GM21786 (cell line): ENCODE measurements at regions not wholly inside any gene's neighbourhood (a gene's known extent, or its start where the extent isn't known, plus 50 kb on each side); places are given as distances from the start of the nearest gene placed in this dataset.

ENCODE experiments used
- ATAC-seq: cut with Tn5 transposase; IDR thresholded peaks from one replicate; pipeline ENCODE4 v1.9.1; 2021; ENCODE audit not compliant: unreplicated experiment

DNA sequence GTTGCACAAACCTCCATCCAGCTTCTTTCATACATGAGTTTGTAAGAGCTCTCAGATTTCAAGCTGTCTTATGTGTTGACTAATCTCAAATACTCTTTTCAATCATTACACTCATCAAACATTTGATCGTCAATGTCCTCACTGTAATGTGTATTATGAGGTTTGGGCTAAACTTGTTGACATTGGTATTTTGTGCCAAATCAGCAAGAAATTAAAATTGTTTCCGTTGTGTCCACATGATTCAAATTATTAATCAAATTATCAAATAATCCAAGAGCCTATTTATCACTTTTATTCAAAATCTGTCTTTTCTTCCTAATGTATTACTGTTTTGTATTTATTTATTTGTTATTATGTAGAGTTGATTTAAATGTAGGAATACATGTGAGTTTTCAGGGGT is 283.4 kb downstream of the GAS1 start:
- no peak for ATAC-seq

DNA sequence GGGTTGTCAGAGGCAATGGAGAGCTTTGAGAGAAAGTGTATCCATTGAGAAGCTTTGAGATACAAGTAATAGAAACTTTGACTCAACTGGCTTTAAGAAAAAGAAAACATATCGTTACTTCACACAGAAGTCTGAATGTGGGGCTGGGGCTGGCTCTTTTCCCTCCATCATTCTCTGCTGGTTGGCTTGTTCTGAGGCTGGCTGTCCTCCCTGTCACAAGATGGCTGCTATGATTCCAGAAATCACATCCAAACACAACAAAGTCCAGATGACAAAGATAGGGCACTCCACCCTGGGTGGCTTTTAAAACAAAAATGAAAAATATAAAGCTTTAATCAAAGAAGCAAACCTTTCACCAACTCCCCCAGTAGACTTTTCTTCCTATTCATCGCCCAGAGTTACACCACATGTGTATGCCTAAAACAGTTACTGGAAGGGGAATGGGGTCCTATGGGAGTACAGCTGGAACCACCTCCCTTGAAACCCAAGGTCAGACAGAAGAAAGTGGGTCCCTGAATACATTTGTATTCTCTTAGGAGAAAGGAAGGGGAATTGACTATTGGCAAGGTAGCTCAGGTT is 284.3 kb downstream of the GAS1 start:
- no peak for ATAC-seq

DNA sequence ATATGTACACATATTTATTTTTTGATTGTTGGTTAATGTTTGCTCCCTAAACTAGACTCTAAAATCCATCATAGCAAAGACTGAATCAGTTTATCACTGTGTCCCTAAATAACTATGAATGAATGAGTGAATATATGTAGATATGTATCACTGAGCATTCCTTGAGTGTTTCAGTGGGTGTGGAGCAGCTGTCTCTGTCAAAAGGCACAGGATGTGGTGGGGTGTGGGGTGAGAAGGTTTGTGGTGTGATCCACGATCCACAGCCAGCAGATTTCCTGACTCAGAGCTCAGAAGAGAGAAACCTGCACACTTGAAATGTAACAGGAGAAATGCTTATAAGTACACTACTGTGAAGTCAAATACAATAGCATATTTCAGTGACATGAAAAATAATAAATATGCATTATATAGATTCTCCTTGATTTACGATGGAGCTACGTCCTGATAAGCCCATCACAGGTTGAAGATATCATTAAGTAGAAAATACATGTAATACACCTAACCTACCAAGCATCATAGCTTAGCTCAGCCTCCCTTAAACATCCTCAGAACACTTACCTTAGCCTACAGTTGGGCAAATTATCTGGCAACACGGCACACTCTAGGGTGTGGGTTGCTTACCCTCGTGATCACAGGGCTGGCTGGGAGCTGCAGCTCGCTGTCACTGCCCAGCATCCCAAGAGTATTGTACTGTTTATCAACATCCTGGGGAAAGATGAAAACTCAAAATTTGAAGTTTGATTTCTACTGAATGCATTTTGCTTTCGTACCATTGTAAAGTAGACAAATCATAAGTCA is 287.0 kb downstream of the GAS1 start:
- no peak for ATAC-seq

DNA sequence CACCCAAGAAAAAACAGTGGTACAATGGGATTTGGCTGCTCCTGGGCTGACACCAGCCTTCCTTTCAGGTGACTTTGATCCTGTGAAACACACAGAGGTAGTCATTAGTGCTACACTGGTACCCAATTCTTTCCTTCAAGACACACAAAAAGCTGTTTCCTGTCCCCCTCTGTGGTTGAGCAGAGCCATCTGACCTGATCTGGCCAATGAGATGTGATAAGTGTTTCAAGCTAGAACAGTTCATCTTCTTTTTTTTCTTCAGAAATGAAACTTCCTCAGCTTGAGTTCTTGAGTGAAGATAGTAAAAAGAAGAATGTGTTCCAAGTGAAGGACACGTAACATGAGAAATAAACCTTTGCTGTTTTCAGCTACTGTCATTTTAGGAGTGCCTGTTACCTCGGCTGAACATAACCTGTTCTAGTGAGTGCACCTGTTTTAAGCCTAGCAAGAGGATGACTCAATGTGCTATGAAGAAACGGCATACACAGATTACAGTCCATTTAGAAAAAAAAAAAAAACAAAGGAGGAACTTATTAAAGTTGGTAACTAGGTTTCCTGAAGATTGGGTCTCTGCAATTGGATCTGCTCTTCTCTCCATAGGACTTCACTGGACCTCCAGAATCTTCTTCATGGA is 287.8 kb downstream of the GAS1 start:
- no peak for ATAC-seq

DNA sequence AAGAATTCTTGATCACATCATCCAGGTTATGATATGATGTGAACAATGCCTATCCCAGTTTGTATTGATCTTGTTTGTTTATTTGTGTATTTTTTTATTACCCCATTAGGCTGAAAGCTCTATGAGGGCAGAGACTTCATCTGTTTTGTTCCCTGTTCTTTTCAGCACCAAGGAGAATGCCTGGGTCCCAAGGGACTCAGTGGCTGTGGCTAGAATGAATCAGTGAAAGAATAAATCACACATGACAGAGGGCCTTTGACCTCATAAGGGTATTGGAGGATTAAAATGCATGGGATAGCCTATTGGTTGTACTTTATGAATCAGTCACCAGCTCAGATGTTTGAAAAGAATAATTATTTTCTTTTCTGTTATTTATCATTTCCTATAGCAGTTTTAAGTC is 292.2 kb downstream of the GAS1 start:
- ATAC-seq = no peak

DNA sequence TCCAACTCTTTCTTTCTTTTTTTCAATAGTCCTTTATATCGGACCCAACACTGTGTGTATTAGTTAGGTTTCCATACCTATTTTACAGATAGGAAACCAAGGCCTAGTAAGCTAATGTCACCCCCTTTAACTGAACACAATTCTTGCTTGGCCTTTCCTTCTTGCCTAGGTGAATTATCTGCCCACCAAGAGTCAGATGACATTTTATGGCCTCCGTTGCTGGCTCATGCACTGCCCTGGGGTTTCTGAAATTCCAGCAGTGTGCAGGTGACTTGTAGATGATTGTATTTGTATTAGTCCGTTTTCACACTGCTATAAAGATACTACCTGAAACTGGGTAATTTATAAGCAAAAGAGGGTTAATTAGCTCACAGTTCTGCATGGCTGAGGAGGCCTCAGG is 293.8 kb downstream of the GAS1 start:
- no peak for ATAC-seq

DNA sequence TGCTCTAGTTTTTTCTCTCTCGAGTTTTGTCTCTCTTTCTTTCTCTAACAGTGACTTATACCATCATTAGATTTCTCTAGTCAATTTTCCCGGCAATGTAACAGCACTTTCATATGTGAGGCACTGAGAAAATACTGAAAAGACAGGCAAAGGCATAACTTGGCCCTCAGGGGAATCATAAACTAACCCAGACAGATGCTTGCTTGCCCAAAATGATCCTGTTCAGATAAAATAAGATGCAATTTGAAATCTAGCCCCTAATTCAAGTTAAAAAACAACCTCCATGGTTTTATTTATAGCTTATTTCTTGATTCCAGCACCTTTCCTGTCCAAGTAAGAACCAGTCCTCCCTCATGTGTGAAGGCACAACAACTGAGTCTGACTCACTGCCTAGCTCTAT is 294.6 kb downstream of the GAS1 start:
- no peak for ATAC-seq

DNA sequence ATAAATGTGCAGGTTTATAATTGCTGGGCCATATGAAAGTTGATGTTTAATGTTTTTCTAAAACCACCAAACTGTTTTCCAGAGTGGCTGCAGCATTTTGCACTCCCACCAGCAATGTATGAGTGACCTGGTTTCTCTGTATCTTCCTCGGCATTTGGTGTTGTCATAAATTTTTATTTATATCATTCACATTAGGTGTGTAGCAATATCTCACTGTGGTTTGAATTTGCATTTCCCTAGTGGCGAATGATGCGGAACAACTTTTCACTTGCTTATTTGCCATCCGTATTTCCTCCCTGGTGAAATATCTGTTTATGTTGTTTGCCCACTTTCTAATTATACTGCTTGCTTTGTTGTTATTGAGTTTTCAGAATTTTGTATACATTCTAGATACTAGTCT is 295.7 kb upstream of the TUT7 start:
- ATAC-seq = no peak

DNA sequence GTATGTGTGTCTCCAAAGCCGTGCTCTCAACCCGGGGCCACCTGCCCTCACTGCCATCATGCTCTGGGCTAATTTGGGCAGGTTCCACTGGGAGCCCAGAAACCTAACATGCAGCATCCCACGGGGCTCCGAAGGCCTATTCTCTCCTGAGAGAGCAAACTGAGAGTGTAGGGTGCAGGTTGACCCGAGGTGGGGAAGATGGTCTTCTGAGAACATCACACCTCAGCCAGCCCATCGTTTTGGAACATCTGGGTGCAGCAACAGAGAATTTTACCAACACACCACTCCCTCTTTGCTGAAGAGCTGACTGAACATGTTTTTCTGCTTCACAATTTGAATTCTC is 294.6 kb upstream of the TUT7 start:
- no peak for ATAC-seq

DNA sequence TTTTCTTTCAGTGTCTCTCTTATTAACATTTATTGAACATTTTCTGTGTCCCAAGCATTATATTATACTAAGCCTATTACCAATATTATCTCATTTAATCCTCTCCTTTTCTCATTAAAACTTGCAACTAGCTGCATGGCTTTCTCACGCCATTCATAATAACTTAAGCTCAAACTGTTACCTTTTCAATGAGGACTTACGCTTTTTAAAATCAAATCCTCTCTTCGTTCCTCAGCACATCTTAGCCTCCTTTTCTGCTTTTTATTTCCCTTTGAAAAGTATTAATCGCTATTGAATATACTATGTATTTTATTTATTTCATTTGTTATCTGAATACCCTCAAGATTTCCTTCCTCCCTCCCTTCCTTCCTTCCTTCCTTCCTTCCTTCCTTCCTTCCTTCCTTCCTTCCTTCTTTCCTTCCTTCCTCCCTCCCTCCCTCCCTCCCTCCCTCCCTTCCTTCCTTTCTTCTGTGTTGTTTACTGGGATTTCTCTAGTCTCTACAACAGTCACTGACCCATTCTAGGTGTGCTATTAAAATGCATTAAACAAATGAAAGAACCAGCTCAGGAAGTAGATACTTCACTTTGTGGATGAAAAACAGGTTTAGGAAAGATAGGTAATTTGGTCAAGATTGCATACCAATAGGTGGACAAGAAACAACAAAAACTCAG is 294.1 kb upstream of the TUT7 start:
- no peak for ATAC-seq

DNA sequence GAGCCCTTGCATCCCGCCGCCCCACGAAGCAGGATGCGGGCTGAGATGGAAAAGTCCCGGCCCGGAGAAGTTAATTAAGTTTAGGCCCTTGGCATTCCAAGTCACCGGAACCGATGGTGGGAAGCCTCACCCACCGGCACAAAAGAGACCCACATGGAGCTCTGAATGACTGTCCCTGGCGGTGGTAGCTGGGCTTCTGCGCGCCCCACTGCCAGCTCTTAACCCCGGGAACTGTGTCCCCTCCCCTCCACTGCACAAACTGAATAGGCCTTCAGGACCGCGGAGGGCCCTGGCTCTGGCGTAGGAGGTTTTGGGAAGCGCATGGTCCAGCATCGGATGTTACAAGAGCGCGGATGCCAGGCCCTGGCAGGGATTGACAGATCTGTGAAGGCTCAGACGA is 291.1 kb upstream of the TUT7 start:
- ATAC-seq = no peak

DNA sequence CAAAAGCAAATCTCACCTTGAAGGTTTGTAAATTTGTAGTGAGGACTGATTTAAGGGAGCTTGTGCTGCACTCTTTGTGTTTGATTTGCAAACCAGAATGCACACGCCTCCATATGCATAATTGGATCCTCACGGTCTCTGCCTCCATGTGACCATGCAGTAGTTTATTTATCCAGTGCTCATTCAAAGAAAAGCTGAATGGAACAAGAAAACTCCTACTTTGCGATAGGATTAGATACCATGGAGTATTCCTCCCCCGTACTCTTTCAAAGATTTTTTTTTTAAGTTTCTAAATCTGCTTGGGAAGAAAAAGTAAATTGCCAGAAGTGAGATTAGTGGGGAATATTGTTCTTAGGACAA is 290.4 kb upstream of the TUT7 start:
- ATAC-seq = no peak

DNA sequence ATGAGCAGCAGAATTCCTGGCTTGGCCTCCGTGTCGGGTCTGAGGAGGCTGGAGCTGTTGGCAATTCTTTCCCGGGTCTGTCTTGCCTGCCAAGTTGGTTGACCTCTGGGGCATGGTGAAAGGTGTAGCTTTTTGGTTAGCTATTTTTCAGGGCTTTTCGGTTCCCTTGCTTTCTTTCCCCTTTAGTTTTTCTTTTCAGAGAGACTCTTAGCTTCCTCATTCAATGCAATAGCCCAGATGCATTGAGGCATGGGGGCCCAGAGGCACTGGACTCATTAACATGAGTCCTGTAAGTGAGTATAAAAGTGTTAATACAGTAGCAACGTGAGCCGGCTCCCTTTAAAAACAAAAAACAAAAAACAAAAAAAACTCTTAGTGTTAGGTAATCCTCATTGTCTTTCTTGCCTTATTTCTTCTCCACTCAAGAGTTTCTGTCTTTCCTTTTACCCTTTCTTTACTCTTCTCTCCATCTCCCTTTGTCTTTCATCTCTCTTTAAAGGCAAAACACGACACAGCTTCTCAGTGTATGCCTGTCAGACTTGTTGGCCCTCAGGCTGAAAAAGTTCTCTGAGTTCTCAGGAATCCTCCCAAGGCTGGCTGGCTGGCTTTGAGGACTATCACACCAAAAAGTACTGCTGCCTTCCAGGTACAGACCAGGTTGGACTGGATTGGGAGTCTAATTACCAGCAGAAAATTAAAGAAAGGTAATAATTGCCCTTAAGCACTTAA is 289.9 kb upstream of the TUT7 start:
- no peak for ATAC-seq

DNA sequence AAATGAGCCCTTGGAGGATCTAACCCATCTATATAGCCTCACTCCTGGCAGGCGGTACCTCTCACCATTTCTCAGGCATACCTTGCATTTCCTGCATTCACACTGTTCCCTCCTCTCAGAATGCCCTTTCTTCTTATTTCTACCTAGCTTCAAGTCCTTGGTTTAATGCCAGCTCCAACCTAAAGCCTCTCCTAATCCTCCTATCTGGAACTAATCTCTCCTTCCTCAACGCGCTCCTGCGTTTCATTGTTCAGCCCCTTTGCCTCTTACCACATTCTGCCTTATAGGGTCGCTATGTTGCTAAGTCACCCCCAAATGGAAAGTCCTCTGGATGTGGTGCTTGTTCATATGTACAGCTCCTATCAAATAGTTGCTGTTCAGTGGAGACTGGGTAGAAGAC is 288.5 kb upstream of the TUT7 start:
- ATAC-seq = no peak

DNA sequence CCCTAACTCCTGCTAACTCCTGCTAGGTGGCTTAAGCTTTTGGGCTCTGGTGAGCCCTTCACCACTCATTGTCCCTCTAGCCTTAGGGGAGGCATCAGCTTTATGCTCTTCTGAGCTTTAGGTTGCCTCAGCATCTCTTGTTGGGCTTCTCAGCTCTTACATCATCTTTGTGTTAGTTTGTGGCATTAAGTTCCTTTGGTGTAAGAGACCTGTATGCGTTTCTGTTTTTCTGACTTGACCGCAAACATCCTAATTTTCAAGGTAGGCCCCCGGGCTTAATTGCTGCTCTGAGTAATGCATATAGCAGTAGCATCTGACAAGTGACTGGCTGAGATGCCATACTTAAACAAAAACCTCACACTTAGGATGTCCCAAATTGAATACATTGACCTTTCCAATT is 287.8 kb upstream of the TUT7 start:
- no peak for ATAC-seq

DNA sequence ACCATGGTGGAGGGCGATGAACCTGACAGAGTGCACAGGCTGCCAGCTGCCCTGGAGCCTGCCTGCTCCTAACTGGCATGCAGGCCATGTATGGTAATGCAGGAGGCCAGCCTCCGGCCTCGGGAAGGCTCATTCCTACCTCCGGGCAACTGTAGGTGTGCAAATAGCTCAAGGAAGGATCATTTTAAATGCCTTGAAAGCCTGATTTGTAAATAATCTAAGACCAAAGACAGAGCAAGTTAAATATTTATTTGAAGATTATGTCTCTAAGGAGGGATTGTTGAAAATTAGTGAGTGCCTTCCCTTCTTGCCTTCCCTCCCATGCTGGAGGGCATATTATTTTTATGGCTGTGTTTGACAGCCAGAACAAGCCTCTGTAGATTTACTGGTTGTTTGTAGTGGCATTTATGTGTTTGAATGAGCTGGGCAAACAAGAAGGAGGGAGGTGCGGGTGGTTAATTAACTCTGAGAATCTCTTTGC is 285.7 kb upstream of the TUT7 start:
- no peak for ATAC-seq

DNA sequence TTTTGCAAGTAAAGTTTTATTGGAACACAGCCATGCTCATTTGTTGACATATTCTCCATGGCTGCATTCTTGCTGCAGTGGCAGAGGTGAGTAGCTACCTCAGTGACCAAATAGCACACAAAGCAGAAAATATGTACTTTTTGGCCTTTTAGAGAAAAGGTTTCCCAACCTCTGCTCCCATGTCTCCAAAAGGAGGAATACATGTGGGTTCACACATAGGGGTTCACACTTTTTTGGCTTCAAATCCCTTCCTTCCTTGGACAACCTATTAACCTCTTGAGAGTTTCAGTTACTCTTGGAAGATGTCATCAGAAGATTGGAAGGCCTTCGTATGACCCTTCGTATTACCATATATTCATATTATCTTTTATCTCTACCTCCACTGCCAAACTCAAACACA is 285.1 kb upstream of the TUT7 start:
- no peak for ATAC-seq

DNA sequence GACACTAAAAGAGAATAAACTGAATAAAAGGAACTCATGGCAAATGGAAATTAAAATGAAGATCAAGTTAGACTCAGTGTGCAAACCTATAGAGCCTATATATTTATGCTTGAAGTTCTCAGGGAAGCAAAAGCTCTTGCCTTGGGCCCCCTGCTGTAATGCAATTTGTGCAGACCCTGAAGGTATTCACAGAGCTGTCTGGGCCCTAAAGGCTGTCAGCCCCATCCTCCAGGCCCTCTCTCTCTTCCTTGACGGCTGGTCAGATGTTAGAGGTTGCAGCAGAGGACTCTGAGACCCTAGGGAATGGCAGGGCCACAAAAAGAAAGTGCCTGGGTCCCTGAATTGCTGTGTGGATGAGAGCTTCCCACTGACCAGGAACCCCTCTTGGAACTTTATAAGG is 283.9 kb upstream of the TUT7 start:
- ATAC-seq = no peak

DNA sequence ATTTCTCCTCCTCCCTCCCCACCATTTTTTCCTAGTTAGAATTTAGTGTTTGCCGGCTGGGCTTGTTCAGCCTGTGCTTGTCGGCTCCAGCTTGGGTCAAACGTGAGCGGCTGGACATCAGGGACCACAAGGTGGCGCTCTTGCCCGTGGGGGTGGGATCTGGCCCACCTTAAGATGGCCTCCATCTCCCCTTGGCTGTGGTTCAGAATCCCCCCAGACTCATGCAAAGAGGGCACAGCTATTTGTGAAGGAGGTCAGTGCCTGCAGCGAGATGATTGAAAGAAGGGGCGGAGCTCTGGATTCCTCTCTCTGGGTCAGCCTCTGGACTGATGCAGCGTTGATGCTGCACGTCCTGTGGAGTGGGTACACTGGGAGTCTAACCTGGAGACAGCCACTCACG is 283.3 kb upstream of the TUT7 start:
- ATAC-seq = no peak

DNA sequence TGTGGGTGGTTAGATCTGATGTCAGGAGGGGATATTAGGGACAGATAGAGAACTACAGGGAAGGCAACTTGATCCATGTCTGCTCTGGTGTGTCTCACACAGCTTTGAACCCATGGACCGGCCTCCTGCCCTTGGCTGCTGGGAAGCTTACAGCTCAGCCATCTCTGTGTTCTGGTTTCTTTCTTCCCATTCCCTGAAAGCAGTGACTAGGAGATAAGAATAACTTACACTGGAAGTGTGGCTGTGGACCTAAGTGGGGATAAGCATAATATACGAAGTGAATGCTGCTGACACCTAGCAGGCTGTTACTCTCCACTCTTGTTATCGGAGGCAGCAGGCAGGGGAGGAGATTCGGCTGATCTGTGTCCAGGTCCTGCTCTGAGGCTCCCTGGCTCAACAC is 282.3 kb upstream of the TUT7 start:
- ATAC-seq = no peak

DNA sequence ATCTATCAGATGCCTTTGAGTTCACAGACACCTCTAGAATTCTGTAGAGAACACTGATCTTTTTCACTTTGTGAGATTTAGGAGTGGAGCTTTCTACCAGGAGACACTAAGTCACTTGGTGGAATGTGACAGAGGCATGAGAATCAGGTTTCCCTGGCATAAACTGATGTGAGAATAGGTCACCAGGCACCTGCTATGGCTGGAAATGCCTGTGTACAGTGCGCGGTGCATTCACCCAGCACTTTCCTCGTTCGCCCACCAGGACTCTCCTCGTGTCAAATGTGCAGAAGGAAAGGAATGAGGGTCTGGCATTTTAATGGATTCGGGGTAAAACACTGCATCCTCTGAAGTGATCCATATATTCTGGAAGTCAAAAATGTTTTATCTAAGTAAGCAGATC is 281.8 kb upstream of the TUT7 start:
- ATAC-seq = no peak
